Ascending aorta (tissue), 2 donors: ENCODE measurements at regions not wholly inside any gene's neighbourhood (a gene's known extent, or its start where the extent isn't known, plus 50 kb on each side); places are given as distances from the start of the nearest gene placed in this dataset.
A peak's percentile ranks its signal among the peaks of the same experiment; 100 is the strongest.
"Not testable (repeated sequence)": the region's sequence is repeated elsewhere in the genome, so short reads cannot be mapped to it uniquely, and the experiment has no call there.

Experiments used
- DNase-seq, 2 donors: peaks; one replicate each; pipeline ENCODE4 v3.0.0-alpha.2; 2019; ENCODE audit warnings: low spot score in 2 of 2
- H3K27ac ChIP-seq, 2 donors: fragments of 200-600 bp; sonication (generic); one replicate each; pipeline ENCODE4 v1.5.1; 2016 to 2017; ENCODE audit warnings: mild to moderate bottlenecking in 1 of 2
- H3K27me3 ChIP-seq: fragments of 200-600 bp; sonication (generic); one replicate; pipeline ENCODE4 v1.5.1; 2017
- H3K36me3 ChIP-seq, 2 donors: fragments of 200-600 bp; sonication (generic); one replicate each; pipeline ENCODE4 v1.5.1; 2016
- H3K4me1 ChIP-seq, 2 donors: fragments of 200-600 bp; sonication (generic); one replicate each; pipeline ENCODE4 v1.5.1; 2016 to 2017; ENCODE audit warnings: mild to moderate bottlenecking in 1 of 2
- H3K4me3 ChIP-seq, 2 donors: fragments of 200-600 bp; sonication (generic); one replicate each; pipeline ENCODE4 v1.5.1; 2016 to 2017; ENCODE audit warnings: mild to moderate bottlenecking in 1 of 2
- H3K9me3 ChIP-seq, 2 donors: fragments of 200-600 bp; sonication (generic); one replicate each; pipeline ENCODE4 v1.5.1; 2016
- CTCF ChIP-seq, 3 experiments: fragments of 200-600 bp in 2 of 3; fragments of 450-650 bp in 1 of 3; sonication (generic) in 2 of 3; IDR thresholded peaks; one replicate each; pipeline ENCODE4 v1.5.1; 2016 to 2019; ENCODE audit warnings: antibody characterized with exemption in 3 of 3, mild to moderate bottlenecking in 1 of 3, moderate library complexity in 1 of 3
- intact Hi-C: fragments of 100-400 bp; cut with DNase I; formaldehyde crosslinking; loops from one replicate; pipeline ENCODE4 v1.15.1; 2023

- no peaks in the 10 kb centered on the region for H3K4me1 ChIP-seq
- no peak overlapping the region for H3K27ac ChIP-seq
- H3K9me3 ChIP-seq = no peaks in the 10 kb centered on the region
- no peak for TF ChIP-seq CTCF (IDR thresholded peaks at IDR 0.05)
- intact Hi-C loops = no loop called here
- H3K36me3 ChIP-seq = no peaks in the 10 kb centered on the region
- no peak for DNase-seq
- no peak overlapping the region for H3K4me3 ChIP-seq
- no peaks in the 10 kb centered on the region for H3K27me3 ChIP-seq
Measured at GRCh38 chr1:101115112-101115511, 89.5 kb upstream of the DPH5 start.

GRCh38 chr1:101114128-101114527 lies 88.5 kb upstream of the DPH5 start:
- H3K27me3 ChIP-seq, H3K9me3 ChIP-seq, DNase-seq, H3K36me3 ChIP-seq, H3K4me3 ChIP-seq, intact Hi-C loops, H3K4me1 ChIP-seq, H3K27ac ChIP-seq: not testable (repeated sequence)

GRCh38 chr1:101112051-101112780 lies 86.6 kb upstream of the DPH5 start:
- no peaks in the 10 kb centered on the region for H3K9me3 ChIP-seq
- H3K27ac ChIP-seq = no peak overlapping the region
- no peak overlapping the region for H3K4me3 ChIP-seq
- TF ChIP-seq CTCF (IDR thresholded peaks at IDR 0.05) = no peak
- no peaks in the 10 kb centered on the region for H3K27me3 ChIP-seq
- intact Hi-C loops = no loop called here
- H3K4me1 ChIP-seq = no peaks in the 10 kb centered on the region
- H3K36me3 ChIP-seq = no peaks in the 10 kb centered on the region
- DNase-seq = peak; percentile 12 to 66

- Histone ChIP-seq H3K27me3 (no peaks in the 10 kb centered on the region), H3K4me3 (no peak overlapping the region), H3K36me3 (no peaks in the 10 kb centered on the region), H3K4me1 (no peaks in the 10 kb centered on the region), H3K27ac (no peak overlapping the region), H3K9me3 (no peaks in the 10 kb centered on the region)
- intact Hi-C loops = no loop called here
- no peak for TF ChIP-seq CTCF (IDR thresholded peaks at IDR 0.05)
- DNase-seq = no peak
Measured at GRCh38 chr1:101111461-101111860, 85.9 kb upstream of the DPH5 start.

- intact Hi-C loops = no loop called here
- Histone ChIP-seq H3K4me3 (no peak overlapping the region), H3K4me1 (no peaks in the 10 kb centered on the region), H3K36me3 (no peaks in the 10 kb centered on the region), H3K27ac (no peak overlapping the region), H3K27me3 (no peaks in the 10 kb centered on the region), H3K9me3 (no peaks in the 10 kb centered on the region)
- no peak for TF ChIP-seq CTCF (IDR thresholded peaks at IDR 0.05)
- DNase-seq = no peak
Measured at GRCh38 chr1:101109791-101110190, 84.2 kb upstream of the DPH5 start.

GRCh38 chr1:101108111-101108500 lies 82.5 kb upstream of the DPH5 start:
- H3K4me3 ChIP-seq = no peak overlapping the region
- no peaks in the 10 kb centered on the region for H3K9me3 ChIP-seq
- no peak for DNase-seq
- H3K27me3 ChIP-seq = no peaks in the 10 kb centered on the region
- TF ChIP-seq CTCF (IDR thresholded peaks at IDR 0.05) = no peak
- H3K36me3 ChIP-seq = no peaks in the 10 kb centered on the region
- no peak overlapping the region for H3K27ac ChIP-seq
- intact Hi-C loops = no loop called here
- H3K4me1 ChIP-seq = no peaks in the 10 kb centered on the region
